NCI-H1930 (cell line): ENCODE measurements at regions not wholly inside any gene's neighbourhood (a gene's known extent, or its start where the extent isn't known, plus 50 kb on each side); places are given as distances from the start of the nearest gene placed in this dataset.
A peak's percentile ranks its signal among the peaks of the same experiment; 100 is the strongest.
"Not testable (repeated sequence)": the region's sequence is repeated elsewhere in the genome, so short reads cannot be mapped to it uniquely, and the experiment has no call there.

Source experiments
- DNase-seq, 2 experiments: peaks; one replicate each; lab custom pipeline; 2025; lab: John Stamatoyannopoulos, UW

- no peak for DNase-seq
Measured at GRCh38 chr18:40152859-40153258, 1802.2 kb upstream of the PIK3C3 start.

GRCh38 chr18:40148960-40149359 is 1806.1 kb upstream of the PIK3C3 start:
- DNase-seq: no peak

- peak; percentile 32 to 33 for DNase-seq
Measured at GRCh38 chr18:40133253-40133652, 1821.8 kb upstream of the PIK3C3 start.

- DNase-seq: not testable (repeated sequence)
Measured at GRCh38 chr18:40132438-40132837, 1822.6 kb upstream of the PIK3C3 start.

- no peak for DNase-seq
Measured at GRCh38 chr18:40124107-40124506, 1830.9 kb upstream of the PIK3C3 start.

- DNase-seq: no peak
Measured at GRCh38 chr18:40120796-40121391, 1834.1 kb upstream of the PIK3C3 start.

- no peak for DNase-seq
Measured at GRCh38 chr18:40120356-40120755, 1834.7 kb upstream of the PIK3C3 start.

- not testable (repeated sequence) for DNase-seq
Measured at GRCh38 chr18:40119581-40119980, 1835.5 kb upstream of the PIK3C3 start.

GRCh38 chr18:40110455-40110854 is 1844.6 kb upstream of the PIK3C3 start:
- no peak for DNase-seq

- no peak for DNase-seq
Measured at GRCh38 chr18:40109252-40110049, 1845.6 kb upstream of the PIK3C3 start.

GRCh38 chr18:40108596-40108995 is 1846.4 kb upstream of the PIK3C3 start:
- DNase-seq: no peak

- DNase-seq: no peak
Measured at GRCh38 chr18:40102903-40103302, 1852.1 kb upstream of the PIK3C3 start.

GRCh38 chr18:40099641-40100040 is 1855.4 kb upstream of the PIK3C3 start:
- no peak for DNase-seq

- no peak for DNase-seq
Measured at GRCh38 chr18:40096675-40097074, 1858.4 kb upstream of the PIK3C3 start.

- DNase-seq: no peak
Measured at GRCh38 chr18:40094441-40094840, 1860.6 kb upstream of the PIK3C3 start.

- DNase-seq: no peak
Measured at GRCh38 chr18:40088130-40088529, 1866.9 kb upstream of the PIK3C3 start.

- no peak for DNase-seq
Measured at GRCh38 chr18:40079786-40080185, 1875.2 kb upstream of the PIK3C3 start.

GRCh38 chr18:40075616-40076015 is 1879.4 kb upstream of the PIK3C3 start:
- no peak for DNase-seq

GRCh38 chr18:40072761-40073160 is 1882.3 kb upstream of the PIK3C3 start:
- DNase-seq: no peak

- DNase-seq: no peak
Measured at GRCh38 chr18:40066368-40066767, 1888.7 kb upstream of the PIK3C3 start.

- DNase-seq: no peak
Measured at GRCh38 chr18:40063488-40063887, 1891.5 kb upstream of the PIK3C3 start.

- no peak for DNase-seq
Measured at GRCh38 chr18:40061086-40061485, 1893.9 kb upstream of the PIK3C3 start.

- no peak for DNase-seq
Measured at GRCh38 chr18:40060562-40060961, 1894.5 kb upstream of the PIK3C3 start.
